IMR-90 (cell line): ENCODE measurements at regions not wholly inside any gene's neighbourhood (a gene's known extent, or its start where the extent isn't known, plus 50 kb on each side); places are given as distances from the start of the nearest gene placed in this dataset.

Experiments used
- ATAC-seq: fragments of 200-7000 bp; cut with Tn5 transposase; 2 replicates; pipeline ENCODE4 v1.9.1; 2020; ENCODE audit warnings: low read depth, mild to moderate bottlenecking, moderate library complexity
- BruUV-seq: library from RNA; stranded (reverse); fragments of 400-500 nt; replicated peaks from 2 replicates; lab custom pipeline; 2021; lab: Mats Ljungman, UMichigan
- CTCF ChIA-PET: fragments of 300-600 bp; formaldehyde crosslinking; extraction: SDS; loops from one replicate; lab custom pipeline; 2021; ENCODE audit warnings: antibody characterized with exemption; lab: Yijun Ruan, JAX
- POLR2A ChIA-PET: fragments of 300-600 bp; sonication (Branson Sonifier 250); formaldehyde crosslinking; loops from one replicate; lab custom pipeline; 2022; ENCODE audit warnings: antibody characterized with exemption; ENCODE audit not compliant: unreplicated experiment; lab: Charles Lee
- DNase-seq: peaks from one replicate; pipeline ENCODE4 v3.0.0; 2013
- H2AFZ ChIP-seq: replicated peaks from 2 replicates; pipeline ENCODE3; 2013; ENCODE audit warnings: low read length, mild to moderate bottlenecking; ENCODE audit not compliant: poor library complexity
- H2AK5ac ChIP-seq: 2 replicates; pipeline ENCODE4 v1.6.1; 2013; ENCODE audit warnings: low read depth, low read length, inconsistent platforms
- H2AK9ac ChIP-seq: replicated peaks from 2 replicates; pipeline ENCODE3; 2013; ENCODE audit warnings: mild to moderate bottlenecking, low read depth, low read length, moderate library complexity; ENCODE audit not compliant: poor library complexity
- H2BK120ac ChIP-seq: 2 replicates; pipeline ENCODE4 v1.6.1; 2013; ENCODE audit warnings: low read depth, low read length, inconsistent platforms
- H2BK15ac ChIP-seq: 3 replicates; pipeline ENCODE4 v1.6.1; 2013; ENCODE audit warnings: low read depth, low read length, inconsistent platforms
- H2BK20ac ChIP-seq: 2 replicates; pipeline ENCODE4 v1.6.1; 2013; ENCODE audit warnings: low read depth, mild to moderate bottlenecking, inconsistent platforms, low read length, moderate library complexity
- H2BK5ac ChIP-seq: 2 replicates; pipeline ENCODE4 v1.6.1; 2013; ENCODE audit warnings: mild to moderate bottlenecking, low read depth, low read length, inconsistent platforms; ENCODE audit not compliant: poor library complexity, severe bottlenecking
- H3K14ac ChIP-seq: replicated peaks from 2 replicates; pipeline ENCODE4 v1.6.1; 2013; ENCODE audit warnings: low read depth, low read length, inconsistent platforms
- H3K18ac ChIP-seq: 2 replicates; pipeline ENCODE4 v1.6.1; 2013; ENCODE audit warnings: low read depth, low read length, control low read depth
- H3K23ac ChIP-seq: 2 replicates; pipeline ENCODE4 v1.6.1; 2013; ENCODE audit warnings: low read depth, low read length, inconsistent platforms
- H3K27ac ChIP-seq: 2 replicates; pipeline ENCODE4 v1.5.1; 2013; ENCODE audit warnings: mild to moderate bottlenecking, control low read depth, low read length; ENCODE audit not compliant: insufficient read depth
- H3K27me3 ChIP-seq: 2 replicates; pipeline ENCODE4 v1.6.1; 2013; ENCODE audit warnings: low read length; ENCODE audit not compliant: control insufficient read depth, insufficient read depth
- H3K36me3 ChIP-seq: 2 replicates; pipeline ENCODE4 v1.6.1; 2013; ENCODE audit warnings: low read length, mixed read lengths; ENCODE audit not compliant: control insufficient read depth, insufficient read depth
- H3K4ac ChIP-seq: 2 replicates; pipeline ENCODE4 v1.6.1; 2013; ENCODE audit warnings: low read depth, low read length, inconsistent platforms
- H3K4me1 ChIP-seq: 2 replicates; pipeline ENCODE4 v1.6.1; 2013; ENCODE audit warnings: low read length, mixed read lengths; ENCODE audit not compliant: control insufficient read depth, insufficient read depth
- H3K4me2 ChIP-seq: 2 replicates; pipeline ENCODE4 v1.6.1; 2013; ENCODE audit warnings: low read depth, mild to moderate bottlenecking, control low read depth, low read length, moderate library complexity
- H3K4me3 ChIP-seq: 2 replicates; pipeline ENCODE4 v1.5.1; 2013; ENCODE audit warnings: low read depth, mild to moderate bottlenecking, control low read depth, low read length, moderate library complexity; ENCODE audit not compliant: insufficient read depth
- H3K56ac ChIP-seq: 2 replicates; pipeline ENCODE4 v1.6.1; 2013; ENCODE audit warnings: low read length, inconsistent platforms; ENCODE audit not compliant: insufficient read depth; ENCODE audit errors: extremely low read depth
- H3K79me1 ChIP-seq, 2 experiments: 2 replicates each; pipeline ENCODE4 v1.6.1; 2013; ENCODE audit warnings: low read length in 2 of 2, inconsistent platforms in 1 of 2, low read depth in 1 of 2
- H3K9ac ChIP-seq: 2 replicates; pipeline ENCODE4 v1.6.1; 2013; ENCODE audit warnings: low read depth, low read length, control low read depth
- H3K9me1 ChIP-seq: 2 replicates; pipeline ENCODE4 v1.6.1; 2013; ENCODE audit warnings: low read length, inconsistent platforms; ENCODE audit not compliant: insufficient read depth
- H3K9me3 ChIP-seq: 2 replicates; pipeline ENCODE4 v1.6.1; 2013; ENCODE audit warnings: low read length; ENCODE audit not compliant: control insufficient read depth, insufficient read depth
- H4K20me1 ChIP-seq: 2 replicates; pipeline ENCODE4 v1.6.1; 2013; ENCODE audit warnings: low read length, inconsistent platforms; ENCODE audit not compliant: insufficient read depth
- H4K5ac ChIP-seq: 2 replicates; pipeline ENCODE4 v1.6.1; 2013; ENCODE audit warnings: mild to moderate bottlenecking, low read depth, low read length, control low read depth
- H4K8ac ChIP-seq, 2 experiments: 2 replicates each; pipeline ENCODE4 v1.6.1; 2013; ENCODE audit warnings: low read depth in 2 of 2, low read length in 2 of 2, control low read depth in 1 of 2, inconsistent platforms in 1 of 2
- H4K91ac ChIP-seq: 2 replicates; pipeline ENCODE4 v1.6.1; 2013; ENCODE audit warnings: low read depth, low read length, inconsistent platforms; ENCODE audit not compliant: insufficient read depth
- BHLHE40 ChIP-seq: fragments of 150-350 bp; IDR thresholded peaks from 2 replicates; pipeline ENCODE4 v1.6.1; 2016; ENCODE audit warnings: mild to moderate bottlenecking, low read depth, low read length
- CEBPB ChIP-seq: IDR thresholded peaks from 2 replicates; pipeline ENCODE4 v1.6.1; 2012; ENCODE audit warnings: low read depth, low read length, improper control_type of control experiment
- CHD1 ChIP-seq: IDR thresholded peaks from 2 replicates; pipeline ENCODE4 v1.6.1; 2012; ENCODE audit warnings: low read depth, low read length, improper control_type of control experiment
- CTCF ChIP-seq: conservative IDR thresholded peaks from 2 replicates; pipeline ENCODE4 v1.5.1; 2012; ENCODE audit warnings: mild to moderate bottlenecking, low read depth, low read length, improper control_type of control experiment
- ELK1 ChIP-seq: fragments of 150-350 bp; IDR thresholded peaks from 2 replicates; pipeline ENCODE4 v1.6.1; 2016; ENCODE audit warnings: low read depth, mild to moderate bottlenecking, low read length, moderate library complexity, borderline replicate concordance
- MAFK ChIP-seq: IDR thresholded peaks from 2 replicates; pipeline ENCODE4 v1.6.1; 2012; ENCODE audit warnings: low read depth, low read length, improper control_type of control experiment
- MAZ ChIP-seq: IDR thresholded peaks from 2 replicates; pipeline ENCODE4 v1.6.1; 2012; ENCODE audit warnings: low read depth, mild to moderate bottlenecking, low read length, improper control_type of control experiment, moderate library complexity, borderline replicate concordance
- MXI1 ChIP-seq: IDR thresholded peaks from 2 replicates; pipeline ENCODE4 v1.6.1; 2012; ENCODE audit warnings: low read depth, mild to moderate bottlenecking, low read length, moderate library complexity, borderline replicate concordance
- NFE2L2 ChIP-seq: fragments of 150-350 bp; IDR thresholded peaks from 2 replicates; pipeline ENCODE4 v1.6.1; 2016; ENCODE audit warnings: low read depth, mild to moderate bottlenecking, low read length
- POLR2A ChIP-seq: IDR thresholded peaks from 2 replicates; pipeline ENCODE4 v1.6.1; 2012; ENCODE audit warnings: mild to moderate bottlenecking, low read depth, low read length
- RAD21 ChIP-seq: IDR thresholded peaks from 2 replicates; pipeline ENCODE4 v1.6.1; 2012; ENCODE audit warnings: low read length, improper control_type of control experiment
- RCOR1 ChIP-seq: IDR thresholded peaks from 2 replicates; pipeline ENCODE4 v1.6.1; 2012; ENCODE audit warnings: mild to moderate bottlenecking, low read length, improper control_type of control experiment; ENCODE audit not compliant: insufficient replicate concordance
- RFX5 ChIP-seq: IDR thresholded peaks from 2 replicates; pipeline ENCODE4 v1.8.0; 2012; ENCODE audit warnings: low read depth, mild to moderate bottlenecking, low read length, moderate library complexity
- SMC3 ChIP-seq: fragments of 150-350 bp; IDR thresholded peaks from 2 replicates; pipeline ENCODE4 v1.6.1; 2016; ENCODE audit warnings: low read depth, mild to moderate bottlenecking, antibody characterized with exemption, low read length, moderate library complexity
- USF2 ChIP-seq: fragments of 150-350 bp; IDR thresholded peaks from 2 replicates; pipeline ENCODE4 v1.6.1; 2017; ENCODE audit warnings: mild to moderate bottlenecking, antibody characterized with exemption, low read length, low read depth
- WGBS, 2 experiments: methylation state at CpG; one replicate each; pipeline versions ENCODE4 v1.1.5 to v1.1.7; 2013; ENCODE audit warnings: missing lambda C conversion rate in 2 of 2; ENCODE audit not compliant: insufficient read length in 1 of 2; ENCODE audit errors: extremely low coverage in 2 of 2; 5-methylcytosine and 5-hydroxymethylcytosine counted together
- dilution Hi-C: fragments of 300-500 bp; cut with HindIII; formaldehyde crosslinking; loops from one replicate; pipeline ENCODE4 v1.14.3; 2018; ENCODE audit warnings: low sequenced_read_pairs; ENCODE audit not compliant: unreplicated experiment
- in situ Hi-C: fragments of 300-500 bp; cut with MboI; formaldehyde crosslinking; loops from 3 replicates; pipeline ENCODE4 v1.14.3; 2019; ENCODE audit warnings: low sequenced_read_pairs, inconsistent platforms, mixed read lengths
- intact Hi-C: fragments of 100-400 bp; cut with micrococcal nuclease; formaldehyde crosslinking; loops from 2 replicates; pipeline ENCODE4 v1.10.0; 2022

GRCh38 chr3:5542472-5542871 is 355.0 kb downstream of the EDEM1 start:
- ChIA-PET POLR2A (no interaction called here), CTCF (no interaction called here)
- dilution Hi-C loops (no loop called here), in situ Hi-C loops (no loop called here), intact Hi-C loops (no loop called here)
- no peak overlapping the region for H2AK9ac ChIP-seq
- no peaks in the 10 kb centered on the region for H4K20me1 ChIP-seq
- H3K4me3 ChIP-seq: no peak overlapping the region
- no peak overlapping the region for H3K9ac ChIP-seq
- no peaks in the 10 kb centered on the region for H3K27me3 ChIP-seq
- no peak overlapping the region for H3K4ac ChIP-seq
- no peaks in the 10 kb centered on the region for H3K9me1 ChIP-seq
- H2BK5ac ChIP-seq: no peak overlapping the region
- H2AK5ac ChIP-seq: no peak overlapping the region
- H3K27ac ChIP-seq: no peak overlapping the region
- H3K56ac ChIP-seq: no peak overlapping the region
- peaks cover 12% of the 10 kb centered on the region for H3K9me3 ChIP-seq
- H3K36me3 ChIP-seq: no peaks in the 10 kb centered on the region
- no TSS peak for BruUV-seq
- no peak overlapping the region for H4K5ac ChIP-seq
- DNase-seq: no peak
- no peak overlapping the region for H4K8ac ChIP-seq
- H2BK15ac ChIP-seq: no peak overlapping the region
- H3K4me2 ChIP-seq: no peak overlapping the region
- WGBS, 2 experiments: no CpG with 5 or more reads among the region's 2 CpGs
- no peak overlapping the region for H3K23ac ChIP-seq
- no peak overlapping the region for H3K14ac ChIP-seq
- no peak overlapping the region for H2AFZ ChIP-seq
- no peak overlapping the region for H2BK20ac ChIP-seq
- H4K91ac ChIP-seq: no peak overlapping the region
- no peak overlapping the region for H3K18ac ChIP-seq
- no peaks in the 10 kb centered on the region for H3K79me1 ChIP-seq
- H3K4me1 ChIP-seq: no peaks in the 10 kb centered on the region
- no peak overlapping the region for H2BK120ac ChIP-seq
- TF ChIP-seq POLR2A: no peak
- no peak for TF ChIP-seq USF2
- TF ChIP-seq MXI1: no peak
- no peak for TF ChIP-seq MAZ
- no peak for TF ChIP-seq ELK1
- no peak for TF ChIP-seq CEBPB
- TF ChIP-seq MAFK: no peak
- no peak for TF ChIP-seq CHD1
- TF ChIP-seq CTCF: no peak
- TF ChIP-seq RFX5: no peak
- TF ChIP-seq BHLHE40: no peak
- no peak for TF ChIP-seq RCOR1
- TF ChIP-seq SMC3: no peak
- TF ChIP-seq NFE2L2: no peak
- TF ChIP-seq RAD21: no peak
- ATAC-seq: no peak
